GM06990 (cell line): ENCODE measurements at regions not wholly inside any gene's neighbourhood (a gene's known extent, or its start where the extent isn't known, plus 50 kb on each side); places are given as distances from the start of the nearest gene placed in this dataset.
"Not testable (repeated sequence)": the region's sequence is repeated elsewhere in the genome, so short reads cannot be mapped to it uniquely, and the experiment has no call there.

Source experiments
- DNase-seq: peaks from one replicate; pipeline ENCODE4 v3.0.0-alpha.2; 2011; ENCODE audit not compliant: insufficient read length; ENCODE audit errors: extremely low read depth
- H3K27me3 ChIP-seq: replicated peaks from 2 replicates; pipeline ENCODE4 v1.6.0; 2011; ENCODE audit warnings: low read length; ENCODE audit not compliant: control insufficient read depth, insufficient read depth
- H3K36me3 ChIP-seq: 2 replicates; pipeline ENCODE4 v1.5.1; 2011; ENCODE audit warnings: low read length; ENCODE audit not compliant: control insufficient read depth, insufficient read depth
- H3K4me3 ChIP-seq: replicated peaks from 2 replicates; pipeline ENCODE4 v1.5.1; 2011; ENCODE audit warnings: low read depth, mild to moderate bottlenecking, control low read depth, low read length
- TF ChIP-seq, protein P1 (sequence below): IDR thresholded peaks from 2 replicates; pipeline ENCODE4 v1.5.1; 2011; ENCODE audit warnings: low read length, control low read depth, mild to moderate bottlenecking, inconsistent platforms; ENCODE audit not compliant: insufficient read depth, poor library complexity, severe bottlenecking

DNA sequence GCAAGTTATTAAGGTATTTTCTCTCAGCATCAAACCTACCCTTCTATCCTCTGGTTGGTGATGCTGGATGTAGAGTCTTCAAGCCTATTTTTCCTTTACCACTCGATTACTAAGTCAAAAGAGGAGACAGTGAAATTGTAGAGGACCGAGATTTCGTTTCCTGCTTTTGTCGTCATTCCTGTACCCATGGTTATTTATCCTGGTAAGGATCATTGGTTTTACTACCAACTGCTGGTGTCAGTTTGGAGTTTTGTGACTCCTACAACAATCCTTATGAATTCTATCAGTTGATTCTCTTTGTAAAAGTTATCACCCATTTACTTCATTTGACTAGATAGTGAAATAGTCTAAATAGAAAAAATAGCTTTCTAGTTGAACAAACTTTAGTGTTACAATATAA lies 2028.2 kb upstream of the ACO1 start:
- Histone ChIP-seq H3K36me3 (no peaks in the 10 kb centered on the region), H3K4me3 (no peak overlapping the region), H3K27me3 (no peaks in the 10 kb centered on the region)
- no peak for DNase-seq
- TF ChIP-seq, protein P1, sequence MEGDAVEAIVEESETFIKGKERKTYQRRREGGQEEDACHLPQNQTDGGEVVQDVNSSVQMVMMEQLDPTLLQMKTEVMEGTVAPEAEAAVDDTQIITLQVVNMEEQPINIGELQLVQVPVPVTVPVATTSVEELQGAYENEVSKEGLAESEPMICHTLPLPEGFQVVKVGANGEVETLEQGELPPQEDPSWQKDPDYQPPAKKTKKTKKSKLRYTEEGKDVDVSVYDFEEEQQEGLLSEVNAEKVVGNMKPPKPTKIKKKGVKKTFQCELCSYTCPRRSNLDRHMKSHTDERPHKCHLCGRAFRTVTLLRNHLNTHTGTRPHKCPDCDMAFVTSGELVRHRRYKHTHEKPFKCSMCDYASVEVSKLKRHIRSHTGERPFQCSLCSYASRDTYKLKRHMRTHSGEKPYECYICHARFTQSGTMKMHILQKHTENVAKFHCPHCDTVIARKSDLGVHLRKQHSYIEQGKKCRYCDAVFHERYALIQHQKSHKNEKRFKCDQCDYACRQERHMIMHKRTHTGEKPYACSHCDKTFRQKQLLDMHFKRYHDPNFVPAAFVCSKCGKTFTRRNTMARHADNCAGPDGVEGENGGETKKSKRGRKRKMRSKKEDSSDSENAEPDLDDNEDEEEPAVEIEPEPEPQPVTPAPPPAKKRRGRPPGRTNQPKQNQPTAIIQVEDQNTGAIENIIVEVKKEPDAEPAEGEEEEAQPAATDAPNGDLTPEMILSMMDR: no peak

DNA sequence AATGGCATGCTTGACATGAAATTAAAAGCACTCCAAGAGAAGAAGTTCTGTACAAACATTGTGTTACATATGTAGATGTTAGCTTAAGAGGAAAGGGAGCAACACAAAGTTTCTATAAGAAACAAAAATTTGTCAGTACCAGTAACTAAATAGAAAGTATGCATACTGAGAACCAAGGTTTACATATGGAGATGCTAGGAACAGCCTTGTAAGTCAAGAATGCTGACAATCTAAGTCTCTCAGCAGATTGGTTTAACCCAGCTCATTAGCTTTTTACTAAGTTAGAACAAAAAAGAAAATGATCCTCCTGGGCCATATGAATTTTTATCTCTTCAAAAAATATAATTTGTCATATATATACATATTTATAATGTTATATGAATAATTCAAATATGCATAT lies 2022.1 kb upstream of the ACO1 start:
- Histone ChIP-seq H3K36me3 (no peaks in the 10 kb centered on the region), H3K4me3 (no peak overlapping the region), H3K27me3 (no peaks in the 10 kb centered on the region)
- DNase-seq: no peak
- TF ChIP-seq, protein P1: no peak

DNA sequence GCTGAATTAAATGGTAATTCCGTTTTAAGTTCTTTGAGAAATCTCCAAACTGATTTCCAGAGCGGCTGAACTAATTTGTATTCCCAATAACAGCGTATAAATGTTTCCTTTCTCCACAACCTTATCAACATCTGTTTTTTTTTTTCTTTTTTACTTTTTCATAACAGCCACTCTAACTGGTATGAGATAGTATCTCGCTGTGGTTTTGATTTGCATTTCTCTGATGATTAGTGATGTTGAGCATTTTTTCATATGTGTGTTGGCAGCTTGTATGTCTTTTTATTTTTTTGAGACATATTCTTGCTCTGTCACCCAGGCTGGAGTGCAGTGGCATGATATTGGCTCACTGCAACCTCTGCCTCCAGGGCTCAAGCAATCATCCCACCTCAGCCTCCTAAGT lies 2018.3 kb upstream of the ACO1 start:
- H3K4me3 ChIP-seq, H3K27me3 ChIP-seq, DNase-seq, H3K36me3 ChIP-seq: not testable (repeated sequence)

DNA sequence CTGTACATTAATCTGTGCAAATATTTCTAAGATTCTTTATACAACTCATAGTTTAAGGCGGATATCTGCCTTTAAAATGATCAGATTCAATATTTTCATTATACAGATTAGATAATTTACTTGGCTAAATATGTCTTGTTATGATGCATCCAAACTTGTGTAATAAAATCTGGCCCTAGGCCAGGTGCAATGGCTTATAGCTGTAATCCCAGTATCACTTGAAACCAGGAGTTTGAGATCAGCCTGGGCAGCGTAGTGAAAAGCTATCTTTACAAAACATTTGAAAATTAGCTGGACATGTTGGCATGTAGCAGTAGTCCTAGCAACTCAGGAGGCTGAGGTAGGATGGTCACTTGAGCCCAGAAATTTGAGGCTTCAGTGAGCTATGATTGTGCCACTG lies 2002.2 kb upstream of the ACO1 start:
- DNase-seq: no peak
- TF ChIP-seq, protein P1: no peak
- H3K27me3 ChIP-seq: no peaks in the 10 kb centered on the region
- no peaks in the 10 kb centered on the region for H3K36me3 ChIP-seq
- H3K4me3 ChIP-seq: no peak overlapping the region

DNA sequence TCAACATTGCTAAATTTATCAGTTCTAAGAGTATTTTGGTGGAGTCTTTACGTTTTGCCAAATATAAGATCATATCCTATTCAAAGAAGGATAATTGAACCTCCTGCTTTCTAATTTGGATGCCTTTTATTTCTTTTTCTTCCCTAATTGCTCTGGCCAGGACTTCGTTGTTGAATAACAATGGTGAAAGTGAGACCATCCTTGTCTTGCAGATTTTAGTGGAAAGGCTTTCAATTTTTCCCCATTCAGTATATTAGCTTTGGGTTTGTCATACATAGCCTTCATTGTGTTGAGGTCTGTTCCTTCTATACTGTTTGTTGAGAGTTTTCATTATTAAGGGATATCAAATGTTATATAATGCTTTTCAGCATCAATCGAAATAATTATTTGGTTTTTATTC lies 1974.2 kb upstream of the ACO1 start:
- TF ChIP-seq, protein P1: no peak
- Histone ChIP-seq H3K27me3 (no peaks in the 10 kb centered on the region), H3K4me3 (no peak overlapping the region), H3K36me3 (no peaks in the 10 kb centered on the region)
- no peak for DNase-seq

DNA sequence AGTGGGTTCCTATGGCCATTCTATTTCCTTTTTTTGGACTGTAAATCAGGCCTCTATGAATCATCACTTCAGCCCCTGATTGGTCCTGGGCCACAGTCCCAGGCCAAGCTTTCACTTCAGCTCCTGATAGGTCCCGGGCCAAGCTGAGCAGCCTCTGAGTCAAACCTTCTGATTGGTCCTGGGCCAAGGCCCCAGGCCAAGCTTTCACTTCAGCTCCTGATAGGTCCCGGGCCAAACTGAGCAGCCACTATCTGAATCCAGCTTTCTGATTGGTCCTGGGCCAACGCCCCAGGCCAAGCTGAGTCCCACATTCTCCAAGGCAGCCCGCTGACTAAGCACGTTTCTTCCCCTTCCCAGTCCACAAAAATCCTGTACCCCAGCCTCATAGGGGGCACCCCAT lies 1972.9 kb upstream of the ACO1 start:
- Histone ChIP-seq H3K4me3 (no peak overlapping the region), H3K36me3 (no peaks in the 10 kb centered on the region), H3K27me3 (no peaks in the 10 kb centered on the region)
- DNase-seq: no peak
- TF ChIP-seq, protein P1: no peak
